Right ventricle myocardium inferior (tissue), 1 donor: ENCODE measurements at regions not wholly inside any gene's neighbourhood (a gene's known extent, or its start where the extent isn't known, plus 50 kb on each side); places are given as distances from the start of the nearest gene placed in this dataset.

ENCODE experiments used
- ATAC-seq: fragments of 200-7000 bp; cut with Tn5 transposase; one replicate; pipeline ENCODE4 v1.9.1; 2020; ENCODE audit warnings: mild to moderate bottlenecking, moderate library complexity
- DNase-seq: peaks from one replicate; pipeline ENCODE4 v3.0.0; 2021; ENCODE audit errors: missing footprints
- intact Hi-C: fragments of 100-400 bp; cut with DNase I; formaldehyde crosslinking; loops from one replicate; pipeline ENCODE4 v1.11.0; 2022
- donor health status: DM: no; HTN: yes; CAD: no; lungs with severe emphysema.

- intact Hi-C loops: no loop called here
- ATAC-seq: no peak
These were observed 246.1 kb upstream of the TNP1 start for GRCh38 chr2:217105733-217106649.

GRCh38 chr2:217103752-217104545 is 244.1 kb upstream of the TNP1 start:
- intact Hi-C loops: no loop called here
- ATAC-seq (no peak), DNase-seq (no peak)

More at GRCh38 chr2:217105733-217106649, 246.1 kb upstream of the TNP1 start:
- no peak for DNase-seq

GRCh38 chr2:217102956-217103355 is 243.1 kb upstream of the TNP1 start:
- ATAC-seq (no peak), DNase-seq (no peak)
- intact Hi-C loops: no loop called here

- no peak for DNase-seq
- intact Hi-C loops: no loop called here
- ATAC-seq: no peak
These were observed 242.1 kb upstream of the TNP1 start for GRCh38 chr2:217101972-217102371.

- DNase-seq (no peak), ATAC-seq (peak; percentile 94)
- intact Hi-C loops: no loop called here
These were observed 239.7 kb upstream of the TNP1 start for GRCh38 chr2:217099561-217099960.

- ATAC-seq (no peak), DNase-seq (no peak)
- intact Hi-C loops: no loop called here
These were observed 238.6 kb upstream of the TNP1 start for GRCh38 chr2:217098435-217098834.

- ATAC-seq: no peak
- intact Hi-C loops: no loop called here
These were observed 237.5 kb upstream of the TNP1 start for GRCh38 chr2:217097346-217097745.

GRCh38 chr2:217096474-217097225 is 236.8 kb upstream of the TNP1 start:
- ATAC-seq (no peak), DNase-seq (no peak)
- intact Hi-C loops: no loop called here

More at GRCh38 chr2:217097346-217097745, 237.5 kb upstream of the TNP1 start:
- DNase-seq: no peak

- intact Hi-C loops: no loop called here
- DNase-seq (no peak), ATAC-seq (no peak)
These were observed 235.8 kb upstream of the TNP1 start for GRCh38 chr2:217095511-217096205.

GRCh38 chr2:217092710-217093379 is 233.0 kb upstream of the TNP1 start:
- ATAC-seq (peak; percentile 80), DNase-seq (no peak)
- intact Hi-C loops: no loop called here

GRCh38 chr2:217091531-217091930 is 231.7 kb upstream of the TNP1 start:
- DNase-seq: no peak
- intact Hi-C loops: no loop called here
- no peak for ATAC-seq

GRCh38 chr2:217090884-217091283 is 231.0 kb upstream of the TNP1 start:
- ATAC-seq (no peak), DNase-seq (no peak)
- intact Hi-C loops: no loop called here

- DNase-seq: no peak
- intact Hi-C loops: no loop called here
- no peak for ATAC-seq
These were observed 230.2 kb upstream of the TNP1 start for GRCh38 chr2:217090024-217090473.

GRCh38 chr2:217086718-217087117 is 226.9 kb upstream of the TNP1 start:
- DNase-seq: no peak
- intact Hi-C loops: loop anchor here (10.0 kb wide), 1 partner anchor 188 kb away; no protein-coding TSS in a partner anchor
- ATAC-seq: no peak

GRCh38 chr2:217086038-217086522 is 226.2 kb upstream of the TNP1 start:
- intact Hi-C loops: loop anchor here (10.0 kb wide), 1 partner anchor 189 kb away; no protein-coding TSS in a partner anchor
- ATAC-seq (no peak), DNase-seq (no peak)

- ATAC-seq: no peak
- intact Hi-C loops: loop anchor here (10.0 kb wide), 1 partner anchor 189 kb away; no protein-coding TSS in a partner anchor
- DNase-seq: no peak
These were observed 225.7 kb upstream of the TNP1 start for GRCh38 chr2:217085543-217085942.

GRCh38 chr2:217081799-217082198 is 221.9 kb upstream of the TNP1 start:
- intact Hi-C loops: loop anchor here (10.0 kb wide), 1 partner anchor 193 kb away; no protein-coding TSS in a partner anchor
- no peak for ATAC-seq
- DNase-seq: no peak

- ATAC-seq (no peak), DNase-seq (no peak)
- intact Hi-C loops: no loop called here
These were observed 219.3 kb upstream of the TNP1 start for GRCh38 chr2:217079165-217079564.
